ENCODE measurements at regions not wholly inside any gene's neighbourhood (a gene's known extent, or its start where the extent isn't known, plus 50 kb on each side); places are given as distances from the start of the nearest gene placed in this dataset.
"Not testable (repeated sequence)": the region's sequence is repeated elsewhere in the genome, so short reads cannot be mapped to it uniquely, and the experiment has no call there.

- DNase-seq (ENCODE audit: low spot score) = not testable (repeated sequence)
Observed at GRCh38 chr15:24509714-24510113, 165.9 kb upstream of the NPAP1 start.

GRCh38 chr15:24511598-24511997 lies 164.0 kb upstream of the NPAP1 start:
- DNase-seq (ENCODE audit: low spot score) = not testable (repeated sequence)

GRCh38 chr15:24518772-24519171 lies 156.8 kb upstream of the NPAP1 start:
- not testable (repeated sequence) for DNase-seq (ENCODE audit: low spot score)

GRCh38 chr15:24531235-24531634 lies 144.3 kb upstream of the NPAP1 start:
- not testable (repeated sequence) for DNase-seq (ENCODE audit: low spot score)

GRCh38 chr15:24534032-24534431 lies 141.5 kb upstream of the NPAP1 start:
- not testable (repeated sequence) for DNase-seq (ENCODE audit: low spot score)

- DNase-seq (ENCODE audit: low spot score) = not testable (repeated sequence)
Observed at GRCh38 chr15:24557281-24557680, 118.3 kb upstream of the NPAP1 start.

GRCh38 chr15:24607636-24608035 lies 67.9 kb upstream of the NPAP1 start:
- DNase-seq (ENCODE audit: low spot score) = no peak

GRCh38 chr15:24617646-24618045 lies 57.9 kb upstream of the NPAP1 start:
- DNase-seq (ENCODE audit: low spot score) = no peak

- no peak for DNase-seq (ENCODE audit: low spot score)
Observed at GRCh38 chr15:24621630-24622215, 53.9 kb upstream of the NPAP1 start.

Measured in ureter (tissue), 1 donor.